GM13976 (cell line): ENCODE measurements at regions not wholly inside any gene's neighbourhood (a gene's known extent, or its start where the extent isn't known, plus 50 kb on each side); places are given as distances from the start of the nearest gene placed in this dataset.
"Not testable (repeated sequence)": the region's sequence is repeated elsewhere in the genome, so short reads cannot be mapped to it uniquely, and the experiment has no call there.

Experiments
- DNase-seq: peaks from one replicate; pipeline ENCODE4 v3.0.0; 2012; ENCODE audit warnings: low spot score
- in situ Hi-C: fragments of 300-500 bp; cut with MboI; formaldehyde crosslinking; loops from one replicate; pipeline ENCODE4 v1.12.0; 2022; ENCODE audit warnings: low sequenced_read_pairs, mixed read lengths, inconsistent platforms; ENCODE audit not compliant: unreplicated experiment

- DNase-seq, result peak; percentile 43
- in situ Hi-C loops, result not testable (repeated sequence)
These were observed 144.0 kb upstream of the ZNF469 start for GRCh38 chr16:88238732-88239274.

GRCh38 chr16:88240118-88240517 is 142.6 kb upstream of the ZNF469 start:
- in situ Hi-C loops, result not testable (repeated sequence)

GRCh38 chr16:88240776-88241175 is 142.0 kb upstream of the ZNF469 start:
- in situ Hi-C loops, DNase-seq: not testable (repeated sequence)

More at GRCh38 chr16:88240118-88240517, 142.6 kb upstream of the ZNF469 start:
- peak; percentile 36 for DNase-seq

GRCh38 chr16:88241404-88242311 is 141.1 kb upstream of the ZNF469 start:
- in situ Hi-C loops, DNase-seq: not testable (repeated sequence)

- not testable (repeated sequence) for DNase-seq
These were observed 140.2 kb upstream of the ZNF469 start for GRCh38 chr16:88242312-88243295.

GRCh38 chr16:88243921-88244320 is 138.8 kb upstream of the ZNF469 start:
- in situ Hi-C loops, DNase-seq: not testable (repeated sequence)

More at GRCh38 chr16:88242312-88243295, 140.2 kb upstream of the ZNF469 start:
- in situ Hi-C loops, result not testable (repeated sequence)

- in situ Hi-C loops, DNase-seq: not testable (repeated sequence)
These were observed 137.3 kb upstream of the ZNF469 start for GRCh38 chr16:88245241-88246081.

GRCh38 chr16:88246955-88247582 is 135.7 kb upstream of the ZNF469 start:
- in situ Hi-C loops, DNase-seq: not testable (repeated sequence)

- in situ Hi-C loops, result not testable (repeated sequence)
These were observed 135.2 kb upstream of the ZNF469 start for GRCh38 chr16:88247583-88247966.

GRCh38 chr16:88248761-88249160 is 134.0 kb upstream of the ZNF469 start:
- in situ Hi-C loops, DNase-seq: not testable (repeated sequence)

More at GRCh38 chr16:88247583-88247966, 135.2 kb upstream of the ZNF469 start:
- not testable (repeated sequence) for DNase-seq

GRCh38 chr16:88250381-88250780 is 132.4 kb upstream of the ZNF469 start:
- DNase-seq, in situ Hi-C loops: not testable (repeated sequence)

GRCh38 chr16:88252057-88252794 is 130.5 kb upstream of the ZNF469 start:
- in situ Hi-C loops, DNase-seq: not testable (repeated sequence)

- in situ Hi-C loops, DNase-seq: not testable (repeated sequence)
These were observed 124.6 kb upstream of the ZNF469 start for GRCh38 chr16:88258141-88258540.

- in situ Hi-C loops, DNase-seq: not testable (repeated sequence)
These were observed 123.8 kb upstream of the ZNF469 start for GRCh38 chr16:88258764-88259525.

GRCh38 chr16:88259538-88259937 is 123.2 kb upstream of the ZNF469 start:
- DNase-seq, result not testable (repeated sequence)

GRCh38 chr16:88260146-88260545 is 122.6 kb upstream of the ZNF469 start:
- DNase-seq, in situ Hi-C loops: not testable (repeated sequence)

More at GRCh38 chr16:88259538-88259937, 123.2 kb upstream of the ZNF469 start:
- in situ Hi-C loops, result not testable (repeated sequence)
